Kidney epithelial cell (primary cell): ENCODE measurements at regions not wholly inside any gene's neighbourhood (a gene's known extent, or its start where the extent isn't known, plus 50 kb on each side); places are given as distances from the start of the nearest gene placed in this dataset.
"Not testable (repeated sequence)": the region's sequence is repeated elsewhere in the genome, so short reads cannot be mapped to it uniquely, and the experiment has no call there.

Source experiments
- DNase-seq: peaks from one replicate; pipeline ENCODE4 v3.0.0-alpha.2; 2010; ENCODE audit warnings: low read depth
- H3K27me3 ChIP-seq: 2 replicates; pipeline ENCODE4 v1.6.0; 2011; ENCODE audit warnings: low read length; ENCODE audit not compliant: control insufficient read depth, insufficient read depth
- H3K36me3 ChIP-seq: 2 replicates; pipeline ENCODE4 v1.5.1; 2011; ENCODE audit warnings: low read length; ENCODE audit not compliant: control insufficient read depth, insufficient read depth
- H3K4me3 ChIP-seq: 2 replicates; pipeline ENCODE4 v1.5.1; 2011; ENCODE audit warnings: low read depth, mild to moderate bottlenecking, control low read depth, low read length
- CTCF ChIP-seq: IDR thresholded peaks from 2 replicates; pipeline ENCODE4 v1.5.1; 2011; ENCODE audit warnings: mild to moderate bottlenecking, moderate library complexity, low read length, control low read depth, inconsistent platforms; ENCODE audit not compliant: insufficient read depth, poor library complexity, severe bottlenecking

GRCh38 chr18:55953326-55953725 is 365.3 kb upstream of the TCF4 start:
- DNase-seq, result no peak
- Histone ChIP-seq H3K27me3 (no peaks in the 10 kb centered on the region), H3K36me3 (no peaks in the 10 kb centered on the region), H3K4me3 (no peak overlapping the region)
- TF ChIP-seq CTCF, result no peak

- not testable (repeated sequence) for H3K27me3 ChIP-seq, DNase-seq, H3K36me3 ChIP-seq, H3K4me3 ChIP-seq
These were observed 363.7 kb upstream of the TCF4 start for GRCh38 chr18:55951738-55952137.

- Histone ChIP-seq H3K4me3 (no peak overlapping the region), H3K36me3 (no peaks in the 10 kb centered on the region), H3K27me3 (no peaks in the 10 kb centered on the region)
- DNase-seq, result no peak
- no peak for TF ChIP-seq CTCF
These were observed 362.6 kb upstream of the TCF4 start for GRCh38 chr18:55950379-55951166.

- no peaks in the 10 kb centered on the region for H3K36me3 ChIP-seq
- H3K4me3 ChIP-seq, result no peak overlapping the region
- DNase-seq, result no peak
- no peaks in the 10 kb centered on the region for H3K27me3 ChIP-seq
- no peak for TF ChIP-seq CTCF
These were observed 346.8 kb upstream of the TCF4 start for GRCh38 chr18:55934821-55935220.

- H3K4me3 ChIP-seq, result no peak overlapping the region
- no peaks in the 10 kb centered on the region for H3K36me3 ChIP-seq
- DNase-seq, result no peak
- no peaks in the 10 kb centered on the region for H3K27me3 ChIP-seq
- no peak for TF ChIP-seq CTCF
These were observed 344.7 kb upstream of the TCF4 start for GRCh38 chr18:55932675-55933074.

GRCh38 chr18:55927831-55928230 is 339.8 kb upstream of the TCF4 start:
- no peak for TF ChIP-seq CTCF
- Histone ChIP-seq H3K36me3 (no peaks in the 10 kb centered on the region), H3K27me3 (no peaks in the 10 kb centered on the region), H3K4me3 (no peak overlapping the region)
- DNase-seq, result no peak
